ENCODE measurements at regions not wholly inside any gene's neighbourhood (a gene's known extent, or its start where the extent isn't known, plus 50 kb on each side); places are given as distances from the start of the nearest gene placed in this dataset.
"Not testable (repeated sequence)": the region's sequence is repeated elsewhere in the genome, so short reads cannot be mapped to it uniquely, and the experiment has no call there.

DNA sequence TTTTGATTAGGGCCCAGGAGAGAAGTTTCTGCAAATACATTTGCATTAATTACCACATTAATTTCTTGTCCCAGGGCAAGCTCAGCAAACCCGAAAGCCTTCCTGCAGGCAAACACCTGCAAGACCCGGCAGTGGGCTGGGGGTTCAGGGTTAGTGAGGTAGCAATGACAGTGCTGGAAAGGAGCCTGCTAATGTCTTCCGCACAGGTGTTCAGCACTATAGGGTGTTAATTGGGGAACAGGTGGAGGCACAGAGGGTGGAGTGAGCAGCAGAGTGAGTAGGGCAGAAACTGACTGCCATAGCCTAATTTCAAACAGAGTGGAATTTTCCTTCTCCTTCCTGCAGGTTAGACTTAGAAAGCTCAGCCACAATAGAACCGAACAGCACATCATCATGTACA, 50.9 kb upstream of the UBASH3B start:
- no peak for DNase-seq (ENCODE audit: low read depth, low spot score)

DNA sequence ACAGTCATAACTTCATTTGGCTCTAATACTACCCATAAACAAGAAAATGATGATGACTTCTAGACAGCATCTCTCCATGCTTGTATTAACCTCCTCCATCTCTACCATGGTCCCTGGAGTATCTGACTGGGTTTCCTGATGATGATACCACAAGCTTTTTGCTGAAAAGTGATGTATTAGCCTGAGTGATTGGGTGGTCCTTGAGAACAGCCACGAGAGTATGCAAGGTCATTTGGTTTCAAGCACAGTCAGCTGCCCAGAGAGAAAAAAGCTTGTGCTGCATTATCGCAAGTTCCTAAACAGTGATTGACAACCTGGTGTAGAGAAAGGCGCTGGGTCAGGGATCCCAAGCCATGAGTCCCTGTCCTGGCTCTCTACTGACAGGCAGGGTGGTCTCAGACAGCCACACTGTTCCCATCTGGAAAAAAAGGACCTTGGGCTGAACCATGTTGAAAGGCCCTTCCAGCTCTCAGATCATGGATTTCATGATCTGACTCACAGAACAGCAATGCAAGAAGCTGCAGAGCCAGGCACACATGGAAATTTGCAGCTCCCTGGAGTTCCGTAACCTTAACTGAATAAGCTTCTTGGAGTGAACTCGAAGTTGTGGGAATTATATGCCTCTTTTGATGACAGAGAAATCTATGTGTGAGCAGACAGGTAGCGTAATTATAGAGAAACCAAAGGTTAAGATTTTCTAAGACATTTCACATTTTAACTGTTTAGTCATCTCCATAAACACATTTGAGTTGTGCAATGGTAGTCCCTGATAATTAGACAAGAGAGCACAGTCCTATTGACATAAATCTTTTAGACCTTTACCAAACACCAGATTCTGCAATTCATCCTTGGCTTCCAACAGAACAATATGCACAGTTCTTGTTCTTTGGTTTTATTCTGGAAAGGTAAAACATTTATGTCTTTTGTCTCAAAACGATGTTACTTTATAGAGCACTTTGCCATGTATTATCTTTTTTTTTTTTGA, 54.1 kb upstream of the UBASH3B start:
- no peak for DNase-seq (ENCODE audit: low read depth, low spot score)

GRCh38 chr11:122600290-122600689, 55.2 kb upstream of the UBASH3B start:
- DNase-seq (ENCODE audit: low read depth, low spot score) = no peak

DNA sequence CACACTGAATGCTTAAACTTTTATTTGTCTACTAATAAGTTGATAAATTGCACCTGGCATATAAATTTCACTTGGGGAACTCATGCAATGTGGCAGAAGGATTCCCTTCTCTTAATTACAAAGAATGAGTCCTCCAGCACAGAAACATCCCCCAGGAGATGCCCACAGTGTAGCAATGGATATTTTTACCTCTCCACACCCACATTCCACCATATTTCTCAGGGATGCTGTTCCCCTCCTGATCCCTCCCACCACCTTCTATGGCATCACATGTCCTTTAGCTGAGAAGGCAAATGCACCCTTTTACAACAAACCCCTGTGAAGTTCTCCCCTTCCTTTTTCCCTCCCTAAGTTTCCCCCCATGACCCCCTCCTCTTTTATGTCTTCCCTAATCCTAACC, 56.1 kb upstream of the UBASH3B start:
- no peak for DNase-seq (ENCODE audit: low read depth, low spot score)

GRCh38 chr11:122598971-122599370, 56.6 kb upstream of the UBASH3B start:
- no peak for DNase-seq (ENCODE audit: low read depth, low spot score)

GRCh38 chr11:122597511-122597910, 58.0 kb upstream of the UBASH3B start:
- DNase-seq (ENCODE audit: low read depth, low spot score) = no peak

GRCh38 chr11:122594986-122595645, 60.4 kb upstream of the UBASH3B start:
- no peak for DNase-seq (ENCODE audit: low read depth, low spot score)

DNA sequence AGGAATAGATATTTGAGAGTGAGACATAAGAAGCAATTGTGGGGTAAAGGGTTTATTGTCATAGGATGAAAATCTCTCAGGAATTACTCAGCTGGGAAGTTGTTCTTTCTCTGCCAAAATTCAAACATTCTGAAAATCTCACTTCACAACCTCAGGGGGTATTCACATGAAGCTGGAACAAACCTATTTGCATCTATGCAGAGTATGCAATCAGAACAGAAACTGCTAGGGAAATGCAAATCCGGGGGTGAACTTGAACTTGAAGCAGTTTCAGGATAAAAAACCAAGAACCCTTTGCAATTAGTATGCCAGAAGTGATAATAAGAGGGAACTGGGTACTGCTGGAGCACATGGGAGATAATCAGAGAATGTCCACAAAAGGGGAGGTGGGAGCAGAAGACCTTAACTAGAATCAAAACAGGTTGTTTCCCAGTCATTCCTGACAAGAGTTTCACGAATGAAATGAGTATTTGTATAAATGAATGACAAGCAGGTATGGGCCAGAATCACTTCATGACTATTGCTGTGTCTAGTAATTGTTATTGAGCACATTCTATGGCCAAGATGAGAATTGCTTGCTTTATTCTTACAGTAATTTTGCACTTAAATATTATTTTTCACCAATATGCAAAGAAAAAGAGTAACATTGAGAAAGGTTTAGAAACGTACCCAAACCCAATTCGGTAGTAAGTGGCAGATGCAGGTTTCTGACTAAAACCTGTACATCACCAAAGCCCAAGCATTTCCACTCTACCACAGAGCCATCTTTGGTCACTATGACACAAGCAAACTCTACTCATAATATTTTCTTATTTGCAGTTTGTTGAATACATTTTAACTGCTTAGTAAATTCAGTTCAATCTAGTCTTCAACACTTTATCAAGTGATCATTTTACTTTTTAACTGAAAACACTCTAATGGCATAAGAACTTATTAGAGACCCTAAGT, 61.8 kb upstream of the UBASH3B start:
- no peak for DNase-seq (ENCODE audit: low read depth, low spot score)

GRCh38 chr11:122592641-122593040, 62.9 kb upstream of the UBASH3B start:
- no peak for DNase-seq (ENCODE audit: low read depth, low spot score)

- no peak for DNase-seq (ENCODE audit: low read depth, low spot score)
These were observed 70.9 kb upstream of the UBASH3B start for GRCh38 chr11:122584670-122585069.

- not testable (repeated sequence) for DNase-seq (ENCODE audit: low read depth, low spot score)
These were observed 75.5 kb upstream of the UBASH3B start for GRCh38 chr11:122580071-122580470.

GRCh38 chr11:122578171-122578825, 77.2 kb upstream of the UBASH3B start:
- no peak for DNase-seq (ENCODE audit: low read depth, low spot score)

DNA sequence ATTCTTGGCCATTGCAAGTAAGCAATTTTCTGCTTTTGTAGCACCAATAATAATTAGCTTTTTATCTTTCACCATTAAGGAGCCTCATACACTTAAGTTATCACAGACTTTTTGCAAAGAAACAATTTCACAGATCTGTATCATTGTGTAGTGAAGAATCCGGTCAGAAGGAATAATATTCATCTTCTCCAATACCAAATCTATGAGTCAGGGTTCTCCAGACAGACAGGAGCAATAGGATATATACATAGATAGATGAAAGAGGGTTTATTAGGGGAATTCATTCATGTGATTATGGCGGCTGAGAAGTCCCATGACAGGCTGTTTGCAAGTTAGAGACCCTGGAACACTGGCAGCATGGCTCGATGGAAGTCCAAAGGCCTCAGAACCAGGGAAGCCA, 82.9 kb upstream of the UBASH3B start:
- no peak for DNase-seq (ENCODE audit: low read depth, low spot score)

DNA sequence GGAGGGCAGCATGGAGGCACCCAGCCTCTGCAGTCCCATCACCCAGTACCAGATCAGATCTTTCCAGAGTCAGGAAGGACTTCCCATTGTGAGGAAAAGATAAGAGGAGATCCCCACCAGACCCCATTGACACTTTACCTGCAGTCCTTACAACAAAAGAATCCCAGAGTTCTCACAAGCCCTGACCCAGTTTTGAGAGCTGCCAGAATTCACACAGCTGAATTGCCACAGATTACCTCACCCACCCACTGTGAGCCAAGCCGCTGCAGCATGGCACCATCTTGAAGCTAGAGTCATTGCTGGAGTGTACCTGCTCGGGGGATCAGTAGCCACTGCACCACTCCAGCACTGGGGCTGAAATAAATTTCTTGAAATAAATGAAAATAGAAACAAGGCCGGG, 91.8 kb upstream of the UBASH3B start:
- DNase-seq (ENCODE audit: low read depth, low spot score) = no peak

DNA sequence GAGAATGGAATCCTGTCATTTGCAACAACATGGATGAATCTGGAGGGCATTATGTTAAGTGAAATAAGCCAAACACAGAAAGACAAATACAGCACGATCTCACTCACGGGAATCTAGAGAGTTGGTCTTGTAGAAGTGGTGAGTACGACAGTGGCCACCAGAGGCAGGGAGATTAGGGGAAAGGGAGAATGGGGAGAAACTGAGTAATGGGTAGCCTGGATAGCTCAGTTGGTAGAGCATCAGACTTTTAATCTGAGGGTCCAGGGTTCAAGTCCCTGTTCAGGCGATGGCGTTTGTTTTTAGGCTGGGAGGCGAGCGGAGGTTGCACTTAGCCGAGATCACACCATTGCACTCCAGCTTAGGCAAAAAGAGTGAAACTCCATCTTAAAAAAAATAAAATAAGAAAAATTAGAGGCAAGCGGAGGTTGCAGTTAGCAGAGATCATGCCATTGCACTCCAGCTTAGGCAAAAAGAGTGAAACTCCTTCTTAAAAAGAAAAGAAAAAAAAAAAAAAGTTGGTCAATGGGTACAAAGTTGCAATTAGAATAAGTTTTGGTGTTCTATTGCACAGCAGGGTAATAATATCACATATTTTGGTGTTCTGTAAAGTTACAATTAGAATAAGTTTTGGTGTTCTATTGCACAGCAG, 95.7 kb upstream of the UBASH3B start:
- no peak for DNase-seq (ENCODE audit: low read depth, low spot score)

GRCh38 chr11:122559218-122559617, 96.3 kb upstream of the UBASH3B start:
- DNase-seq (ENCODE audit: low read depth, low spot score) = not testable (repeated sequence)

GRCh38 chr11:122557163-122557562, 98.4 kb upstream of the UBASH3B start:
- DNase-seq (ENCODE audit: low read depth, low spot score) = not testable (repeated sequence)

GRCh38 chr11:122556605-122557004, 98.9 kb upstream of the UBASH3B start:
- DNase-seq (ENCODE audit: low read depth, low spot score) = no peak

DNA sequence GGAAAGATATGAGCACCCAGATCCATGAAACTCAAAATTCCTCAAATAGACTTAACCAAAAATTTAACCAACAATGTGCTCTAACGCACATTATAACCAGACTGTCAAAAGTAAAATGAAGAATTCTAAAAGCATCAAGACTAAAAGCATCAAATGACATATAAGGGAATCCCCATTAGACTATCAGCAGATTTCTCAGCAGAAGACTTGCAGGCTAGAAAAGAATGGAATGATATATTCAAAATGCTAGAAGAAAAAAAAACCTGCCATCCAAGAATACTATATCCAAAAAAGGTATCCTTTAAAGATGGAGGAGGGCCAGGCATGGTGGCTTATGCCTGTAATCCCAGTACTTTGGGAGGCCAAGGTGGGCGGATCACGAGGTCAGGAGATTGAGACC, 117.5 kb upstream of the UBASH3B start:
- DNase-seq (ENCODE audit: low read depth, low spot score) = no peak

DNA sequence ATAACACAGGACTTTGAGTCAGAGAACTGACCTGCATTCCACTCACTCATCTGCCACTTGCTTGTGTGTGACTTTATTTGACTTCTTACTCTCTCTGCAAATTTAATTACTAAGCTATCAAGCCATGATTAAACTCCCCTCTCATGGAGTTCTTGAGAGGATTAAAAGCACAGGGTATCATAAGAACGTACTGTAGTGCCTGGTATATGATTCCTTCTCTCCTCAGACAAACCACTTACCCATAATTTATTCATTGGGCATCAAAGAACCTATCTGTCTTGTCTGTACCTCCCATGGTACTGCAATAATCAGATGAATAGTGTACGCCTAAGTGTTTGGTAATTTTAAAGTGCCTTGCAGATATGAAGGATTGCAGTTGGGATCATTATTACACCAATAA, 130.6 kb upstream of the UBASH3B start:
- no peak for DNase-seq (ENCODE audit: low read depth, low spot score)
